AG04449 (cell line): ENCODE measurements at regions not wholly inside any gene's neighbourhood (a gene's known extent, or its start where the extent isn't known, plus 50 kb on each side); places are given as distances from the start of the nearest gene placed in this dataset.

Experiments
- CTCF ChIA-PET: fragments of 350-600 bp; formaldehyde crosslinking; extraction: SDS; loops from one replicate; lab custom pipeline; 2021; ENCODE audit warnings: antibody characterized with exemption; lab: Yijun Ruan, JAX
- POLR2A ChIA-PET: fragments of 400-600, 350-600 bp; formaldehyde crosslinking; extraction: SDS; loops from one replicate; lab custom pipeline; 2020; ENCODE audit warnings: antibody characterized with exemption, inconsistent platforms; lab: Yijun Ruan, JAX
- DNase-seq: peaks from one replicate; pipeline ENCODE4 v3.0.0-alpha.2; 2010; ENCODE audit warnings: low read depth, low spot score
- H3K4me3 ChIP-seq: 2 replicates; pipeline ENCODE4 v1.5.1; 2011; ENCODE audit warnings: low read depth, mild to moderate bottlenecking, control low read depth, low read length
- TF ChIP-seq, protein P1 (sequence below): IDR thresholded peaks from one replicate; pipeline ENCODE4 v1.5.1; 2011; ENCODE audit warnings: mild to moderate bottlenecking, moderate library complexity, low read length, control low read depth, inconsistent platforms; ENCODE audit not compliant: insufficient read depth; ENCODE audit errors: missing control alignments

DNA sequence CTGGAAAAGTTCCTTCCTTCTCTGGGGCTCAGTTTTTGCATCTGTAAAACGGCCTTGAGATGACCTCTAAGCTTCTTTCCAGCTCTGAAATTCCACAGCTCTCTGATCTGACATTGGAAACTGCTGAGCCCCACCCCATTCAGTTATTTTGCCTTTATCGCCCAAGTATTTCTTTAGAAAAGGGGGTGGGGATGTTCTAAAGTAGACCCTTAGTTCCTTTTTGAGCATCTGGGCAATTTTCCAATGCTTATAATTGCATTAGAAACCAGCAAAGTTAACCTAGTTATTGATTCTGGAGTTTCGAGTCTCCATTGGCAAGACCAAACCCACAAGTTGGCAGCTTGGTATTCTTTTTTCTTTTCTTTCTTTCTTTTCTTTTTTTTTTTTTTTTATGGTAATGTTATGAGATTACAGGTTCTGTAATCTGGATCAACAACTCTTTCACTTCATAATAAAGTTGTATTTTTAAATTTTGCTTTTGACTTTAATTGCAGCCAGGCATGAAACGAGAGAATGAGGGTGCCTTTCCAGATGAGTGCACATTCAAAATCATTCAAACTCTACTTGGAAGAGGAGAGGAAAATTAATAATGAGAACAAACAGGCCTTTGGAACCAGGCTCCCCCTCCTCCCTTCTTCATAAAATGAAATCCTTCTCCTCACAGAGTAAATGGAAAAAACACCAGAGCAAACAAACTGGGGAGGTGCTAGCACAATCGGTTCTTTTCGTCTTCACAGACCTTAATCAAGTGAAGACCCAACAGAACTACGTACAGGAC lies 76.8 kb upstream of the LRIG1 start:
- ChIA-PET CTCF (interaction anchor here (1.1 to 1.3 kb wide), 2 partner anchors 170 kb away, joined by 3 to 5 read pairs; no protein-coding TSS in a partner anchor), POLR2A (no interaction called here)
- TF ChIP-seq, protein P1, sequence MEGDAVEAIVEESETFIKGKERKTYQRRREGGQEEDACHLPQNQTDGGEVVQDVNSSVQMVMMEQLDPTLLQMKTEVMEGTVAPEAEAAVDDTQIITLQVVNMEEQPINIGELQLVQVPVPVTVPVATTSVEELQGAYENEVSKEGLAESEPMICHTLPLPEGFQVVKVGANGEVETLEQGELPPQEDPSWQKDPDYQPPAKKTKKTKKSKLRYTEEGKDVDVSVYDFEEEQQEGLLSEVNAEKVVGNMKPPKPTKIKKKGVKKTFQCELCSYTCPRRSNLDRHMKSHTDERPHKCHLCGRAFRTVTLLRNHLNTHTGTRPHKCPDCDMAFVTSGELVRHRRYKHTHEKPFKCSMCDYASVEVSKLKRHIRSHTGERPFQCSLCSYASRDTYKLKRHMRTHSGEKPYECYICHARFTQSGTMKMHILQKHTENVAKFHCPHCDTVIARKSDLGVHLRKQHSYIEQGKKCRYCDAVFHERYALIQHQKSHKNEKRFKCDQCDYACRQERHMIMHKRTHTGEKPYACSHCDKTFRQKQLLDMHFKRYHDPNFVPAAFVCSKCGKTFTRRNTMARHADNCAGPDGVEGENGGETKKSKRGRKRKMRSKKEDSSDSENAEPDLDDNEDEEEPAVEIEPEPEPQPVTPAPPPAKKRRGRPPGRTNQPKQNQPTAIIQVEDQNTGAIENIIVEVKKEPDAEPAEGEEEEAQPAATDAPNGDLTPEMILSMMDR: no peak
- DNase-seq: no peak
- no peak overlapping the region for H3K4me3 ChIP-seq

DNA sequence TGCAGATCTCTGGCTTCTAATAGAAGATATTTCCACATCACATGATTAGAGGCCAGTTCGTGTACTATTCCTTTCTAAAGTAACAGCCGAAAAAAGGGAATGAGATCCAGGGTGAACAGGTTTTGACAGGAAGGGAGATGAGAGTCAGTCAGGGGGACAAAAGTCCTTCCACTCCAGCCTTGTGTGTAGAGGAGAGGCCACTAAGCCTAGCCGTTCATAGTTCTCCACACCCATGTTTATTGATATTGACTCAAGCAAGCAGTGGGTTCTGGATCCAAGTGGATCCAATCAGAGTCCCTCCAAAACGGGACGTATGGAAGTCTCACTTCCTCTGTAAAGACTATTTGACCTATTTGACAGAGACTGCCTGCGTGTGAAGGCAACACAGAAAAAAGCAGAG lies 80.4 kb upstream of the LRIG1 start:
- H3K4me3 ChIP-seq: no peak overlapping the region
- TF ChIP-seq, protein P1: no peak
- POLR2A ChIA-PET: no interaction called here
- DNase-seq: no peak
- CTCF ChIA-PET: interaction anchor here (1.5 kb wide), 1 partner anchor 235 kb away, joined by 5 read pairs; no protein-coding TSS in a partner anchor

DNA sequence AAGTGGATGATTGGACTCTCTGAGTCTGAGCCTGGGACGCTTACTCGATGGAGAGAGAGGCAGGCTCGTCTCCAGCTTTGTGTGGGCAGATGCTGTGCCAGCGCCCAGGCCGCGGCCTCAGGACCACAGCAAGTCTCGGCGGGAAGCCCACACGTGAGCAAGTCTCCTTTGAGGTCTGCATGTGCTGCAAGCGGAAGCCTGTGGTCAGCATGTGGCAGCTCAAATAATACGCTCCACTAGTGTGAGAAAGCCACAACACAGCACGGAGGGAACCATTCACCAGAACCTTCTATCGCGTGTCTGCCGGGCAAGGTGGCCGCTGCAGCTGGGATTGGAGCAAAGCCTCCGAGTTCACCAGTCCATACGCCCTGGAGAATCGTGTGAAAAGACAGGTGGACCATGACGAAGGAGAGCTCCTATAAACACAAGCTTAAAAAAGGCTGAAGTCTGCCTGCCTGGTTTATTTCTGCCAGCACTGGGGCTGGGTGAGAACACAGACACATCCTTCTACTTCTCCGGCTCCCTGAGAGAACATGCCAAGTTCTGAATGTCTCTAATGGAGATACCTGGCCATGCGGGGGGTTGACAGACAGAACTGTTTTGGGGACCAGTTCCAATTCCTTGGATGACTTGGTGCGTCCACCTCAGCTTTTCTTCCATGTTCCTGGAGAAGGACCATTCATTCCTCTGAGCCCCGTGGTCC lies 82.0 kb upstream of the LRIG1 start:
- DNase-seq: no peak
- TF ChIP-seq, protein P1: no peak
- CTCF ChIA-PET: interaction anchor here (1.1 to 1.4 kb wide), 2 partner anchors 9 to 239 kb away, joined by 3 to 4 read pairs; no protein-coding TSS in a partner anchor
- POLR2A ChIA-PET: interaction anchor here (1.2 kb wide), 1 partner anchor 16 kb away, joined by 3 read pairs; no protein-coding TSS in a partner anchor
- H3K4me3 ChIP-seq: no peak overlapping the region

DNA sequence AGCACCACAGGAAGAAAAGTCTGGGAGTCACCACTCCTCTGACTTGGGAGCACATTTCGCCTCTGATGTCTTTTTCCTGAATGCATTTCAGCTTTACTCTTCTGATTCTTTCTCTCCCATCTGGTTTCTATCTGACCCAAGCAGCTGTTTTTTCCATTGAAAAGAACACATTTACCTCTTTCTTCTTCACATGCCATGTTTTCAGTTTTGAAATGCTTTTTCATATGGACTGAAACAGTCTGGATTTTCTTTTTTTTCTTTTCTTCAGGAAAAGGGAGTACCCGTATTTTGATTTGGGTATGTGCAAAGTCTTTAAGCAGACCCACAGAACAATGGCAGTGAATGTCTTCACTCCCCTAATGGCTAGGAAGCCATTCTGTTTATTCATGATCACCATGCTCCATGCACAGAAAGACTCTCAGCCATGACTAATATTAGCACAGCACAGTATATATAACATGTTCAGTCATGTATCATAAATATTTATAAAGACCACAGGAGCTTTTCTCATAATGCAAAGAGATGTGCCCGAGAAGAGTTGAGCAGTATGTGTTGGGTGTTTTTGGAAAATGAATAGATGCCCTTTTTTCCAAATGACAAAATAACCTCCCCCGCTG lies 82.7 kb upstream of the LRIG1 start:
- POLR2A ChIA-PET: no interaction called here
- no peak for DNase-seq
- H3K4me3 ChIP-seq: no peak overlapping the region
- TF ChIP-seq, protein P1: no peak
- CTCF ChIA-PET: interaction anchor here (1.1 to 1.4 kb wide), 2 partner anchors 9 to 238 kb away, joined by 3 to 4 read pairs; no protein-coding TSS in a partner anchor

DNA sequence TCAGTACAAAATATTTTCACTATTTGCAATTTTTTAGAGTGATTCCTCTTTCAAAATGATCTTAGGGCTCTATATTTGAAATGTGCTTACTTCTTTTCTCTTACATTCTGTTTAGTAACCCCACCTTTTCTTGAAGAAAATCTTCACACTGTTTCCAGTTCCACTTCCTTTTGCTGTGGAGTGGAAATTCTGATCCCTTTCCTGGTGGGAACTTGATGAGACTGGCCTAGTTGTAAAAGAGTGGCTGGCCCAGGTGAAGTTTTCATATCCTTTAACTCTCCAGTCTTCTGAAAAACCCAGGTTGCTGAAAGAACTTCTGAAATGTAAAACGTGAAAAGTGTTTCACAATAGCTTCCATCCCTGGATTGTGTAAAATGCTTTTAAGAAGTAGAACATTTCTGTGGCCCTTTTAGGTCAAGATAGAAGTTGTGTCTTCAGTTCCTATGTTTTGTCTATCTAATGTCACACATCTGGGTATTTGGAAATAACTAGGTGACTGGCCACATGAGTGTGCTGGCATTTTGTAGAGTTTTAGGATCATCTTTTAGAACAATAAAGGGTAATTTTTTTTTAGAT lies 84.8 kb upstream of the LRIG1 start:
- H3K4me3 ChIP-seq: no peak overlapping the region
- POLR2A ChIA-PET: no interaction called here
- CTCF ChIA-PET: interaction anchor here (0.6 to 1.7 kb wide), 3 partner anchors 10 to 354 kb away, joined by 3 to 6 read pairs (median 3); no protein-coding TSS in a partner anchor
- TF ChIP-seq, protein P1: no peak
- DNase-seq: no peak
